Globus pallidus (tissue), 1 donor: ENCODE measurements at regions not wholly inside any gene's neighbourhood (a gene's known extent, or its start where the extent isn't known, plus 50 kb on each side); places are given as distances from the start of the nearest gene placed in this dataset.

Source experiments
- DNase-seq: peaks from one replicate; pipeline ENCODE4 v3.0.0-alpha.2; 2015; ENCODE audit warnings: low spot score

DNA sequence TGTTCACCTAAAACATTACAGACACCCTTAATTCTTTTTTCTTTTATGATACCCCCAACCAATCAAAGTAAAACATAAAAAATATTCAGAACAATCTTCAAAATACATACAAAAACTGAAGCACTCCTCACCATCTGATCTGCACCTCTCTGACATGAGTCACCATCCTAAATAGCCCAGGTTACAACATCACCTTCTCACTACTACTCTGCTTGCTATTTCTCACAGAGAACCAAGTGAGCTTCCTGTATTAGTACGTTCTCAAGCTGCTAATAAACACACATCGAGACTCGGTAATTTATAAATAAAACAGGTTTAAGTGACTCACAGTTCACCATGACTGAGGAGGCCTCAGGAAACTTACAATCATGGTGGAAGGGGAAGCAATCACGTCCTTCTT, 183.5 kb downstream of the CBLN2 start:
- no peak for DNase-seq

DNA sequence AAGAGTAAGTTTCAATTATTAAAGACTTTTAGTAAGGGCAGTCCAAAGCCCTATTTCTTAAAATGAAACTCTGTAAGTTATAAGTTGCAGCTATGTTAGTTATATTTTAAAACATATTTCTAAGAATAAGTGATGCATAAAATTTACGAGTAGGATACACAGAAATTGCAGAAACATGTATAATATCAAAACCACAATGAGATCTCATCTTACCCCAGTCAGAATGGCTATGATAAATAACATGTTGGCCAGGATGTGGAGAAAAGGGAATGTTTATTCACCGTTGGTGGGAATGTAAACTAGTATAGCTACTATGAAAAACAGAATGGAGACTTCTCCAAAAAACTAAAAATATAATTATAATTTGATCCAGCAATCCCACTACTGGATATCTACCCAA, 201.2 kb downstream of the CBLN2 start:
- no peak for DNase-seq

DNA sequence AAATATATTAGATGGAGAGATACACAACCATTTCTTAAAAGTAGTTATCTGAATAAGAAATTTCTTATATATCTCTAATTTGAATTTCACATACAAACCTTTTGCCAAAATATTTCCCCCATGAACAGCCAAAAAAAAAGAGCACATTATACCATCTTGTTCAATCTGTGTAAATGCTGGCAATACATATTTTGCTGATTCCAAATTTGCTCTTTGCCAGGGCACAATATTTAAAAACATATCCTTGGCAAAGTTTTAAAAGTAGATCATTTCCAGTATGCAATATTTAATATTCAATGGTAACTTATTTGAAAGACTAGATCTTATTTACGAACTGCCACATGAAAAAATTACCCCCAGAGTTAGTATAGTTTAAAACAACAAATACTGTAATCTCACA, 204.2 kb downstream of the CBLN2 start:
- no peak for DNase-seq

DNA sequence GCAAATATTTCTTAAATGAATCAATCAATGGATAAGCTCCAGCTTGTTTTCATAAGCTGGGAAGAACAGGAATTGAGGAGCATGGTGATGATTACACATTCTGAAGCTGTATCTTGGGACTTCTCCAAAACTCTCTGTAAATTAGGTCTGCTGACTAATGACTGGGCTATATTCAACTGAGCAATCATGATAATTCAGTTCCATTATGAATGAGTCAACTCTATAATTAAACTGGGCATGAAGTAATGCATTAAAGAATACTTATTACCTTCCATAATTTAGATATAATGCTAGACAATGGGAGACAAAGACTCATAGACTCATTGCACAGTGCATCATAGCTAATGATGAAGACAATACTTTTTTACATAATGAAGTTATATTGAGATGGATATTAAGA, 207.4 kb downstream of the CBLN2 start:
- no peak for DNase-seq

DNA sequence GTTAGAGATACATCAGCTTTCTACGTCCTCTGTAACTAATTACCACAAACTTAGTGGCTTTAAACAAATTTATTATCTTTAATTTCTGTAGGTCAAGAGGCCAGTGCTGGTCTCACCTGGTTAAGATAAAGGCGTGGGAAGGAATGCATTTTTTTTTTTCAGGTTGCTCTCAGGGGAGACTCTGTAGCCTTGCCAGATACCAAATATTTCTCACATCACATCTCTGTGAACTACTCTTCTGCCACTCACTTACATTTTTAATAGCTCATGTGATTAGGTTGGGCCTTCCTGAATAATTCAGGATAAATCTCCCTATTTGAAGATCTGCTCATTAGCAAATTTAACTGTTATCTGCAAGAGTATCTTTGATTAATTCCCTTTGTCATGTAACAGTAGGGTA, 214.6 kb downstream of the CBLN2 start:
- no peak for DNase-seq

DNA sequence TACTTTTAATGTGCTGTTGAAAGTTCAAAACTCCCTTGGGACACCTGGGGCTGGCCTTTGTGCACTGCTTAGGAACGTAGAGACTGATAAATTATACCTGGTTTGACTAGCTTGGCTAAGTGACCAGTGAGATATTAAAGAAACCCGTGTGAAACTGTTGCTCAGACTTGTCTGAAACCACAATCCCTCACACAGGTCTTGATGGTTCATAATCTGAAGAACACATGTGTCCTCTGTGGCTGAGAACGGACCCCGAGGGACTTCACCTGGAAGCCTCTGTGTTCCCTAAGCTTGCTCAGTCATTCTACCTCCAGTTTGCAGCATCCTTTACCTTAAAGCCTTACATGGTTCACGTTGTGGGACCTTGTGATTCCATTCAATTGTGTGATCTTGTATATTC, 218.8 kb downstream of the CBLN2 start:
- DNase-seq: no peak

DNA sequence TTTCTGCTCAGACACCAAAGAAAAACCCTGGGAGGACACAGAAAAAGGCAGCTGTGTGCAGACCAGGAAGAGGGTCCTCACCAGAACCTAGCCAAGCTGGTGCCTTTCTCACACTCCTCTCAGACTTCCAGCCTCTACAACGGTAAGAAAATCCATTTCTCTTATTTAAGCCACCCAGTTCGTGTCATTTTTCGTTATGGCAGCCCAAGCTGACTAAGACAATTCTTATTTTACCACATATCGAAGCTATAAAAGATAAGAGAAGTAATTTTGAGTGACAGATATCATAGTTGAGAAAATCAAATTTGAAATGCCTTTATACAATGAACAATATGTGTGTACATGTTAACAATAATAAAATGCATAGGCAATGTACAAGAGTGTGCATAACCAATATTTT, 219.5 kb downstream of the CBLN2 start:
- DNase-seq: no peak

DNA sequence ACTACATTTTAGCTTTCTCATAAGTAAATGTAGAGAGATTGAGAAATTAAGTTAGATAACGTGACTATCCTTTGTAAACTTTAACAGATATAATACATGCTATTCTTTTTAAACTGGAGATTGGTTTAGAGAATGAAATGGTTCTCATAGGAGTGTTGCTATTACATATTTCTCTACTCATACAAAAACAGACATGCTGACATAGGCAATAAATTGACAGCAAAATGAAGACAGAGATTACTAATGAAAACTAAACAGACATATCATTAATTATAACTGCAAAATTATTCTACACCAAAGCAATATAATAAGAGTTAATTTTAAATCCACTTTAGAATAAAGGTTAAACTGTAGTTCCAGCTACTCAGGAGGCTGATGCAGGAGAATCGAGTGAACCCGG, 227.6 kb downstream of the CBLN2 start:
- DNase-seq: no peak

DNA sequence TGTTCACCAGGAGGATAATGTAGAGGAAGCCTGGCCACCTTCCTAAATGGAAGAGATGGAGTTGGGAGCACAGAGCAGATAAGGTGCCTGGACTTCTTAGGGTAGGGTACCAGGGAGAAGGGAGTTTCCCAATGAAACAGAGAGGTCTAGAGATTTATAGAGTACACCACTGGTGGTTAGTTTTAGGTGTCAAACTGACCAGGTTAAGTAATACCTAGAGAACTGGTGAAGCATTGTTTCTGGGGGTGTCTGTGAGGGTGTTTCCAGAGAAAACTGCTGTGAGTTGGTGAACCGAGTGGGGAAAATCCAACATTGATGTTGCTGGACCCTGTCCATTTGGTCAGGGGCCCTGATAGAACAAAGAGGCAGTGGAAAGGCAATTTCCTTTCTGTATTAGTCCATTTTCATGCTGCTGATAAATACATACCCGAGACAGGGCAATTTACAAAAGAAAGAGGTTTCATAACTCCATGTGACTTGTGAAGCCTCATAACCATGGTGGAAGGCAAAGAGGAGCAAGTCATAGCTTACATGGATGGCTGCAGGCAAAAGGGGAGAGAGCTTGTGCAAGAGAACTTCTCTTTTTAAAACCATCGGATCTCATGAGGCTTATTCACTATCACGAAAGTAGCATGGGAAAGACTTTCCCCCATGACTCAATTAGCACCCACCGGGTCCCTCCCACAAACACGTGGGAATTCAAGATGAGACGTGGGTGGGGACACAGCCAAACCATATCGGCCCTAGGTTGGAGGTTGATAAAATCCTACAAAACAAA, 260.8 kb downstream of the CBLN2 start:
- no peak for DNase-seq

DNA sequence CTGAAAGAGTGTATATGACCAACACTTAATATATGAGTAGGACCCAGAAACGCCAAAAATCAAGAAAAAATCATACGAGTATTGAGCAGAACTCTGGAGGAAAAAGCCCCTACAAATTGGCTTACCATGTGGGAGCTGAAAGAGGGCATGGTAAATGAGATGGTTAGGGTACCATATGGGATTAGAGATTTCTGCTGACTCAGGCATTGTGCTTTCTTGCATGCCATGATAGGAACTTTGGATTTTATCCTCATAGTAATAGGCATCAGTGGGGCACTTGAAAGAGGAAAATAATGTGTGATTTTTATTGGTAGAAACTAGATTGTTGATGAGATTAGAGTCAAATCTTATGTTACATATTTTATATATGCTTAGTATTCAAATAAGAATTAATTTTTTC, 271.1 kb downstream of the CBLN2 start:
- DNase-seq: no peak

DNA sequence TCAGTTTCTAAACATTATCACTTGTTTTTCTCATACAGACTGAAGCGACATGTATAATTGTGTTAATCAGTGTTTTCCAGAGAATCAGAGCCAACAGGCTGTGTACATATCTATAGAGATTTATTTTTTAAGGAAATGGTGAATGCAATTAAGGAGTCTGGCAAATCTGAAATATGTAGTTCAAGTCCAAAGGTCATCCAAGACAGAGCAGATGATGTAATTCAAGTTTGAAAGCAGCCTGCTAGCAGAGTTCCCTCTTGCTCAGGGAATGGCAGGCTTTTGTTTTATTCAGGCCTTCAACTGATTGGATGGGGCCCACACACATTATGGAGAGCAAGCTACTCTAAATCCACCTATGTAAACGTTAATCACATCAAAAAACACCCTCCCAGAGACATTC, 282.6 kb downstream of the CBLN2 start:
- no peak for DNase-seq

DNA sequence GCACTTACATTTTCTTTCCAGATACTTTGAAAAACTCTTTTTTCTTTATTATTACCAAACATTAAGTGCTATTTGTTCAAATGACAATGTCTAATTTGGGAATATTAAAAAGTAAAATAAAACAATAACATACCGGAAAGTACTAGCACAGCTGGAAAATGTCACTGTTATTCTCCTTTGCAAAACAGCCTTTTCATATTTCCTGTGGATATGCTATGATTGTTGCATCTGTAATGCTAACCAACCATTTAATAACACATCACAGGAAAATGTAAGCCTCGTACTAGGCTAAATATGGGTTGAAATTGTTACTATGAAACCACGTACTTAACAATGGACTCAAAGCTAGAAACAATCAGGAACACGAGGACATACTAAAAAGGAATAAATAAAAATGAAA, 298.1 kb downstream of the CBLN2 start:
- DNase-seq: no peak

DNA sequence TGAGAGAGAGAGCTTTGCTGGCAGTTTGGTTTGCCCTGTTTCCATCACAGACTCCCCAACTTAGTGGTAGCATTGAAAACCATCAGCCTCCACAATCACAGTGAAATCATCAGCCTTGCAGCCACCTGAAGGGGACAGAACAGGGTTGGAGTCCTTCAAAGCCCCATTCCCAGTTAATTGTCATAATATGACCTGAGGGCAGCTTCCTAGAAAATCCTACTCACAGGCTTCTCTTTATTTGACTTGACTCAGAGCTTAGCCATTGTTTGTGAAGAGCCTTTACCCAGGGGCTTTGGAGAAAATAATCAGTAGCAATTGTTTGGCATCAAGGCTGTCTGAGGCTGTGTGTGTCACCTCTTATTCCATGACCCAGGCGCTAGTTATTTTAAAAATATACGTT, 308.7 kb downstream of the CBLN2 start:
- DNase-seq: no peak

DNA sequence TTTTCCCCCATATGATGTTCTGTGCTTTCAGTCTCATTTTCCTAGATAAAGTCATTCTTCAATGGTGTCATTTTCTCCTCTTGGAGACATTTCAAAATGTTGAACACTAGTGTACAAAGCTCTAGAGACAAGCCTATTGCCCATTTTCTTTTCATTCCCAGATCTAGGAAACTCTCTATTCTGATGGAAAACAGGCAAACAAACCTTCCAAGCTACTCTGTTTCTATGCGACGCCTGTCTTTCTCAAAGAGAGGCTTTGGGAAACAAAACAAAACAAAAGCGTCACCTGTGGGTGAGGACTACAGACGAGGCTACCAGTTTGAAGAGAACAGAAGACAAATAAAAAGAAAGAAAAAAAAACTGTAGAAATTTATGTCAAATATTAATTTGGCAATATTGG, 311.0 kb downstream of the CBLN2 start:
- DNase-seq: no peak

DNA sequence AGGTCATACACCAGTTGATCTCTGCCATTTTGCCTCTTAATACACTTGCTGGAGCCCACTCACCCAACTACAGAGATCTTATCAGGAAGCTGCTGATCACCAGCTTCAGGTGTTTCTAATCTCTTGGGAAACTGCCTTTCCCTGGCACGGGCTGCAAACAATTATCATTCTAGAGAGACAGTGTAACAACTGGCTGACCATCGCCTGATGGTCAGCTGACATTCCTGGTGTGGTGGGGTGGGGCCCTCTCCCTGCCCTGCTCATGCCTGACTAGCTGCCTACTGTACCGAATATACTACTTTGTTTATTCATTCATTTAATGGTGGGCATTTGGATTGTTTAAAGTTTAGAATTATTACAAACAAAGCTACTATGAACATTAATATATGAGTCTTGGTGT, 311.5 kb downstream of the CBLN2 start:
- no peak for DNase-seq

DNA sequence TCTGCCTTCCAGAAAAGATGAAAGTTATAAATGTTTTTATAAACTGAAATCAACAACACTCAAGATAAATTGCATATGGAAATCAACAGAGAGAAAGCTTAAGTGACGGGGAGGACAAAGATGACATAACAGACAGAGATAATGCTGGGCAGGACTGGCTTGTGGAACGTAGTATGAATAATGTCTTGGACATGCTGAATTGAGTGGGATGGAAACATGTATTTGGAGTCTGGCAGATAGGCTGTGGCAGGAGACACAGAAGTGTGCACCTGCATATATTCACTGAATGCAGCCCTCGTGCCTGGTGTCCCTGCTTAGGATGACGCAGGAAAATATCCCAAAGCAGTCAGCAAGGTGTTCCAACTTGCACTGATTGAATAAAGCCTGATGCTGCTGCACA, 318.2 kb downstream of the CBLN2 start:
- DNase-seq: no peak

DNA sequence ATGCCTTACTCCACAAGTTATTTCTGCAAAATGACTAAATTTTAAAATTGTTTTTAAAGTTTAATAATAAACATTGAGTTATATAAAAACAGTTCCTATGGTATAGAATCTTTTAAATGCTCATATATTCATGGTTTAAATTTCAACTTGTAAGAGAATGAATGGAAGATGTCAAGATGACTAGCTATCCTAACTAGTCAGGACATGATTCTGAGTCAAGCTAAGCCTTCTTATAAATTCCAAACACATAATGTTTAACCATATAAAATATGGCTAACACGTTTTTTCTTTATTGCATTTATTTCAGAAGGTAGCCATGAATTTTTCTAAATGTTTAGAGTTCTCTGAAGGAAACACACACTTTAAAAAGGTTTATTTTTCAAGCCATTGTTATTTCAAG, 320.4 kb downstream of the CBLN2 start:
- no peak for DNase-seq

DNA sequence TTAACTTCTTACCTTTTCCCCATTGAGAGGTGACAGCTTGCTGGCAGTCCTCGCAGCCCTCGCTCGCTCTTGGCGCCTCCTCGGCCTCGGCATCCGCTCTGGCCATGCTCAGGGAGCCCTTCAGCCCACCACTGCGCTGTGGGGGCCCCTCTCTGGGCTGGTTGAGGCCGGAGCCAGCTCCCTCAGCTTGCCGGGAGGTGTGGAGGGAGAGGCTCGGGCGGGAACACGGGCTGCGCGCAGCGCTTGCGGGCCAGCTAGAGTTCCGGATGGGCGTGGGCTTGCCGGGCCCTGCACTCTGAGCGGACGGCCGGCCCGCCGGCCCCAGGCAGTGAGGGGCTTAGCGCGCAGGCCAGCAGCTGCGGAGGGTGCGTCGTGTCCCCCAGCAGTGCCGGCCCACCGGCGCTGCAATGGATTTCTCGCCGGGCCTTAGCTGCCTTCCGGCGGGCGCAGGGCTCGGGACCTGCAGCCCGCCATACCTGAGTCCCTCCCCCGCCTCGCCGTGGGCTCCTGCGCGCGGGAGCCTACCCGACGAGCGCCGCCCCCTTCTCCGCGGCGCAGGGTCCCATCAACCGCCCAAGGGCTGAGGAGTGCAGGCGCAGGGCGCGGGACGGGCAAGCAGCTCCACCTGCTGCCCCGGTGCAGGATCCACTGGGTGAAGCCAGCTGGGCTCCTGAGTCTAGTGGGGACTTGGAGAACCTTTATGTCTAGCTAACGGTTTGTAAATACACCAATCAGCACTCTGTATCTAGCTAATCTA, 335.0 kb downstream of the CBLN2 start:
- no peak for DNase-seq

DNA sequence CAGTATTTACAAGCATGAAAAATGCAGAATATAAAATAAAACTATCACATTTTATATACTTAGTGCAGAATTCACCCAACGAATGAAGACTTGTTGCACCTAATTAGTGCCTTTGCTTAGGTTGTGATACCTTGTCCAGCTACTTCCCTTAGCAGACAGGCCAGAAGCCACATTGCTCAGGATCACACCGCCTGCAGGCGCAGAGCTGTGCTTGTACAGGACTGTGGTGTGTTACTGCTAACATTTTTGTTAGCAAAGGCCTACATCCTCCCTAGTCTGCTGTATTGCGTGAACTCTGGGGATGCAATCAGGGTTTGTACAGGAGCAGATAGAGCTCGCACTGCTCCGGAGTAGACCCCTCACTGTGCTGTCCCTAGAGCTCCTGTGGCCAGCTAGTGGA, 336.9 kb downstream of the CBLN2 start:
- no peak for DNase-seq

DNA sequence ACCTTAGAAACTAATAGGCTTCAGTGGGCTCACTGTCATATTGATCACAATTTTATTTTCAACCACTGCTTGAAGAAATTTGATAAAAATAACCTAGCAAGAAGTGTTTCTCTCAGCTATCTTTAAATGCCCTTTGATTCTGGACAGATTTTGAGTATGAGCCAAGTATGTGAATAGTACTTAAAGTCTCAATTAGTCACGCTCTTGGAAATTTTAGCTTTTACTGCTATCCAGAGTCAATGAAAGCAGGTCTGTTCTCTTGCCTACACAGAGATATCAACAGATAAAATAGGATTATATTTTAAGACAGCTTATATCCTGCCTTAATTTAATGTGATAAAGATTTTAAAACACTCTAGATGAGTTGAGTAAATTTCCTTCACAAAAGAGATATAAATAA, 337.3 kb downstream of the CBLN2 start:
- DNase-seq: no peak

DNA sequence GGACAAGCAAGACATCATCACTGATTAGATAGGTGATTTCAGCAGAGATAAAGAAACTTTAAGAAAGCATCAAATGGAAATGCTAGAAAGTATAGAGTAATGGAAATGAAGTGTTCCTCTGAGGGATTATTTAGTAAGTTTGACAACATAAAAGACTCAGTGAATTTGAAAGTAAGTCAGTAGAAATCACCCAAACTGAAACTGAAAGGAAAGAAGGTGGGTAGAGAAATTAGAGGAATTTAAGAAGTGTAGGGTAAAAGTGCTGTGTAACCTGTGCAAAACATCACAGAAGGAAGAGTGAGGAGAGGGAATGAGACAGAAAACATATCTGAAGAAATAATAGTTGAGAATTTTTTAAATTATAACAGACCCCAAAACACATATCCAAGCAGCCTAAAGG, 343.1 kb downstream of the CBLN2 start:
- DNase-seq: no peak

DNA sequence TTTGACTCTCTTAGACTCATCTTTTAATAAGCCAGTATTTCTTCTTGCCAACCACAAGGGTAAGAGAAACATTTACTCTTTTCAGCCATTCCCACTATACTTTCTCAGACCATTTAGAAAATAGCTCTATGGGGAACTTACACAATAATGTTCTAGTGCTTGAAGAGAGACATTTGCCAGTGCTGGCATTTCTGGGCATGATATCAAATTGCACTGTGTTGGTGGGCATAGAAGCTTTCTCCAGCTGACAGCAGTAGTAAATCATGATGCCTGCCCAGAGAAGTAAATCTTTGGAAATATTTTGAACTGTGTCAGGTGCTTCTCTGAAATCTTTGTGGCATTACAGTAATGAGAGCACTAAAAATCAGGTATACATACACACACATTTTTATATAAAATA, 346.6 kb downstream of the CBLN2 start:
- DNase-seq: no peak

DNA sequence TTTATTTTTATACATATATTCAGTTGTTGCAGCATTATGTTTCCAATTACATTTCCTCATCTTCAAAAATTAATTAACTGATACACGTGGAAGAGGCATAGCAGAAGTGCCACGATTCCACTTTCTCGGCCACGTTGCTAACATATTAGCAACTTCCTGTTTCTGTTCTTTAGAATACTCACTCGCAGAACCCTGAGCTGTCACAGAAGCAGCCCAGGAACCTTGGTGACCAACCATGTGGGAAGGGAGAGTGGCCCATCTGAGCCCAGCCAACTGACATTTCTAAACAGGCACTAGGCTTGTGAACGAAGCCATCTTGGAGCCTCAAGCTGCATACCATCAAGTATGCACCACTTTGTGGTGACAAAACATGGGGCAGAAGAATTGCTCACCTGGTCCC, 350.1 kb downstream of the CBLN2 start:
- DNase-seq: no peak

DNA sequence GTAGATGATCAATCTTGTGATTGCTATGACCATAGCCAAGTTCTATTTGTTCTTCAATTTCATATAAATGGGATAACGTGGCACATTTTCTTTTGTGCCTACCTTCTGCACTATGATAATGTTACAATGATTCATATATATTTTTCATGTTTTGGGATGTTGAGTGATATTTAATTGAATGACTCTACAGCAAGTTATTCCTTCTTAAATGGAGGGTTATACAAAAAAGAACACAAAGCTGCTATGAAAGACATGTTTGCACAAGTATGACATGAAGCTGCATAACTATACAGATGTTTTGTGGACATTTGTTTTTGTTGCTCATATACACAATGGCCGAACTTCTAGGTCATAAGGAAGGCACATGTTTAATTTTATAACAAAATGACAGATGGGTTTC, 356.2 kb downstream of the CBLN2 start:
- no peak for DNase-seq
